ENCODE measurements at regions not wholly inside any gene's neighbourhood (a gene's known extent, or its start where the extent isn't known, plus 50 kb on each side); places are given as distances from the start of the nearest gene placed in this dataset.
A peak's percentile ranks its signal among the peaks of the same experiment; 100 is the strongest.

- DNase-seq = no peak
- Histone ChIP-seq H3K4me1 (no peaks in the 10 kb centered on the region), H3K36me3 (no peaks in the 10 kb centered on the region), H3K4me3 (no peak overlapping the region), H3K27me3 (no peaks in the 10 kb centered on the region), H3K9me3 (no peaks in the 10 kb centered on the region), H3K27ac (no peak overlapping the region)
- no peak for TF ChIP-seq POLR2A (IDR thresholded peaks at IDR 0.05)
- TF ChIP-seq, protein P1, sequence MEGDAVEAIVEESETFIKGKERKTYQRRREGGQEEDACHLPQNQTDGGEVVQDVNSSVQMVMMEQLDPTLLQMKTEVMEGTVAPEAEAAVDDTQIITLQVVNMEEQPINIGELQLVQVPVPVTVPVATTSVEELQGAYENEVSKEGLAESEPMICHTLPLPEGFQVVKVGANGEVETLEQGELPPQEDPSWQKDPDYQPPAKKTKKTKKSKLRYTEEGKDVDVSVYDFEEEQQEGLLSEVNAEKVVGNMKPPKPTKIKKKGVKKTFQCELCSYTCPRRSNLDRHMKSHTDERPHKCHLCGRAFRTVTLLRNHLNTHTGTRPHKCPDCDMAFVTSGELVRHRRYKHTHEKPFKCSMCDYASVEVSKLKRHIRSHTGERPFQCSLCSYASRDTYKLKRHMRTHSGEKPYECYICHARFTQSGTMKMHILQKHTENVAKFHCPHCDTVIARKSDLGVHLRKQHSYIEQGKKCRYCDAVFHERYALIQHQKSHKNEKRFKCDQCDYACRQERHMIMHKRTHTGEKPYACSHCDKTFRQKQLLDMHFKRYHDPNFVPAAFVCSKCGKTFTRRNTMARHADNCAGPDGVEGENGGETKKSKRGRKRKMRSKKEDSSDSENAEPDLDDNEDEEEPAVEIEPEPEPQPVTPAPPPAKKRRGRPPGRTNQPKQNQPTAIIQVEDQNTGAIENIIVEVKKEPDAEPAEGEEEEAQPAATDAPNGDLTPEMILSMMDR (IDR thresholded peaks at IDR 0.05) = no peak
These were observed 1061.2 kb downstream of the CDH11 start for GRCh38 chr16:64060631-64061030.

- H3K36me3 ChIP-seq = no peaks in the 10 kb centered on the region
- H3K27me3 ChIP-seq = no peaks in the 10 kb centered on the region
- TF ChIP-seq POLR2A (IDR thresholded peaks at IDR 0.05) = no peak
- TF ChIP-seq, protein P1 (IDR thresholded peaks at IDR 0.05) = no peak
- no peak overlapping the region for H3K4me3 ChIP-seq
- no peak overlapping the region for H3K27ac ChIP-seq
- H3K9me3 ChIP-seq = no peaks in the 10 kb centered on the region
- H3K4me1 ChIP-seq = no peaks in the 10 kb centered on the region
- no peak for DNase-seq
These were observed 1063.2 kb downstream of the CDH11 start for GRCh38 chr16:64058685-64059084.

DNA sequence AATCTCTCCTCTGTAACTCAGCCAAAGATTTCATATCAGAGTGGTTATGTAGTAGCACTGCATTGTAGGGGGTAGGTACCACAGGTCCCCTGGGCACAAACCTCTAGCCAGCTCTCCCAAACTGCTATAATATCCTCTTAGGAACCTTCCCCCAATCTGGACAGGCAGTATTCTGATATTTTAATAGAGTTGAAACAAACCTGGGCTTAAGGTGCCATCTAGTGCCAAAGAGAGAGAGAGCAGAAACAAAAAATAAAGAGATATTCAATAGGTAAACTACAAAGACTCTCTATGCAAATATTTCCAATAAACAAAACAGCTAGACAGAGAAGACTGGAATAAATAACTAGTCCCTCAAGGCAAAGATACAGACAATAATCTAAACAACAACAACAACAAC lies 1070.0 kb downstream of the CDH11 start:
- no peak for DNase-seq
- TF ChIP-seq POLR2A (IDR thresholded peaks at IDR 0.05) = no peak
- TF ChIP-seq, protein P1 (IDR thresholded peaks at IDR 0.05) = peak in 3 of 6 experiments; percentile 44 to 52 (median 51)
- H3K4me1 ChIP-seq = no peaks in the 10 kb centered on the region
- H3K9me3 ChIP-seq = no peaks in the 10 kb centered on the region
- H3K27ac ChIP-seq = no peak overlapping the region
- H3K36me3 ChIP-seq = no peaks in the 10 kb centered on the region
- no peaks in the 10 kb centered on the region for H3K27me3 ChIP-seq
- H3K4me3 ChIP-seq = no peak overlapping the region

DNA sequence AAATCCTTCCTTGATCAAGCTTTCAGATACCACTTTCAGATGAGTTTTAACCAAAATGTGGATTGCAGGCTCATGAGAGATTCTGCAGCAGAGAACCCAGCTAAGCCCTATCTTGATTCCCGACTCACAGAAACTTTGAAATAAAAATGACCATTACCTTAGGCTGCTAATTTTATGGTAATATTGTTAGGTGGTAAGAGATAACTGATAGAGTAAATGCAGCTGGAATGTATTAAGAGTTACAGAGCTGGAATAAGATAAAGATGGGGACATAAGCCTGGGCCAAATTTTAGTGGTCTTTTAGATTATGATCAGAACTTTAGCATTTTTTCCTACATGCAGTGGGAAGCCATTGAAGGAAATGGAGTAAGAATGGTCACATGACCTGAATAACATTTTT lies 1074.0 kb downstream of the CDH11 start:
- no peak for DNase-seq
- H3K27ac ChIP-seq = no peak overlapping the region
- no peaks in the 10 kb centered on the region for H3K4me1 ChIP-seq
- H3K36me3 ChIP-seq = no peaks in the 10 kb centered on the region
- TF ChIP-seq, protein P1 (IDR thresholded peaks at IDR 0.05) = no peak
- no peak for TF ChIP-seq POLR2A (IDR thresholded peaks at IDR 0.05)
- H3K9me3 ChIP-seq = no peaks in the 10 kb centered on the region
- no peak overlapping the region for H3K4me3 ChIP-seq
- H3K27me3 ChIP-seq = no peaks in the 10 kb centered on the region

GRCh38 chr16:64047207-64047606 lies 1074.7 kb downstream of the CDH11 start:
- H3K27me3 ChIP-seq = no peaks in the 10 kb centered on the region
- H3K36me3 ChIP-seq = no peaks in the 10 kb centered on the region
- no peak overlapping the region for H3K4me3 ChIP-seq
- H3K9me3 ChIP-seq = no peaks in the 10 kb centered on the region
- no peak for TF ChIP-seq POLR2A (IDR thresholded peaks at IDR 0.05)
- TF ChIP-seq, protein P1 (IDR thresholded peaks at IDR 0.05) = no peak
- H3K4me1 ChIP-seq = no peaks in the 10 kb centered on the region
- no peak for DNase-seq
- H3K27ac ChIP-seq = no peak overlapping the region

GRCh38 chr16:64035337-64035736 lies 1086.5 kb downstream of the CDH11 start:
- DNase-seq = no peak
- H3K4me1 ChIP-seq = no peaks in the 10 kb centered on the region
- H3K27ac ChIP-seq = no peak overlapping the region
- no peak for TF ChIP-seq POLR2A (IDR thresholded peaks at IDR 0.05)
- TF ChIP-seq, protein P1 (IDR thresholded peaks at IDR 0.05) = no peak
- no peaks in the 10 kb centered on the region for H3K27me3 ChIP-seq
- no peak overlapping the region for H3K4me3 ChIP-seq
- H3K36me3 ChIP-seq = no peaks in the 10 kb centered on the region
- H3K9me3 ChIP-seq = no peaks in the 10 kb centered on the region
